GM12878 (cell line): ENCODE measurements at regions not wholly inside any gene's neighbourhood (a gene's known extent, or its start where the extent isn't known, plus 50 kb on each side); places are given as distances from the start of the nearest gene placed in this dataset.

ENCODE experiments used
- ATAC-seq: fragments of 200-7000 bp; cut with Tn5 transposase; 3 replicates; pipeline ENCODE4 v1.9.1; 2020; ENCODE audit warnings: mild to moderate bottlenecking, moderate library complexity
- BruUV-seq: library from RNA; stranded (reverse); fragments of 400-500 nt; replicated peaks from 2 replicates; lab custom pipeline; 2021; lab: Mats Ljungman, UMichigan
- CTCF ChIA-PET: fragments of 300-600 bp; sonication (Branson Sonifier 250); formaldehyde crosslinking; extraction: SDS; loops from one replicate; lab custom pipeline; 2021; ENCODE audit warnings: inconsistent platforms; lab: Yijun Ruan, JAX
- POLR2A ChIA-PET: fragments of 350-600 bp; formaldehyde crosslinking; extraction: SDS; loops from one replicate; lab custom pipeline; 2021; ENCODE audit warnings: inconsistent platforms; lab: Charles Lee
- RAD21 ChIA-PET: fragments of 300-600 bp; sonication (Branson Sonifier 250); formaldehyde crosslinking; loops from one replicate; lab custom pipeline; 2023; ENCODE audit warnings: antibody characterized with exemption; ENCODE audit not compliant: unreplicated experiment; lab: Charles Lee
- SMC1A ChIA-PET: fragments of 300-600 bp; sonication (Branson Sonifier 250); formaldehyde crosslinking; loops from one replicate; lab custom pipeline; 2023; ENCODE audit not compliant: unreplicated experiment, uncharacterized antibody; lab: Charles Lee
- DNase-seq: peaks from one replicate; pipeline ENCODE4 v3.0.0-alpha.2; 2011; ENCODE audit warnings: low read depth, low spot score
- FAIRE-seq: peaks from 3 replicates; lab custom pipeline; 2011; peaks lifted over from hg19 to GRCh38; lab: Jason Lieb, UNC
- H2AFZ ChIP-seq: 2 replicates; pipeline ENCODE4 v1.6.0; 2011; ENCODE audit warnings: low read depth, low read length, control low read depth; ENCODE audit not compliant: control insufficient read depth
- H3K27ac ChIP-seq: 2 replicates; pipeline ENCODE4 v1.5.1; 2011; ENCODE audit warnings: control low read depth; ENCODE audit not compliant: control insufficient read depth, insufficient read depth
- H3K27me3 ChIP-seq, 2 experiments: replicated peaks in 1 of 2; 2 replicates each; pipeline versions ENCODE4 v1.6.0 to v1.6.1; 2011; ENCODE audit warnings: low read length in 1 of 2; ENCODE audit not compliant: control insufficient read depth in 2 of 2, insufficient read depth in 2 of 2
- H3K36me3 ChIP-seq, 2 experiments: 2 replicates each; pipeline ENCODE4 v1.5.1; 2011; ENCODE audit warnings: low read length in 1 of 2; ENCODE audit not compliant: control insufficient read depth in 2 of 2, insufficient read depth in 2 of 2
- H3K4me1 ChIP-seq: 2 replicates; pipeline ENCODE4 v1.6.1; 2011; ENCODE audit warnings: mild to moderate bottlenecking, low read length, moderate library complexity, mixed read lengths; ENCODE audit not compliant: control insufficient read depth, insufficient read depth
- H3K4me2 ChIP-seq: 2 replicates; pipeline ENCODE4 v1.6.0; 2011; ENCODE audit warnings: control low read depth; ENCODE audit not compliant: control insufficient read depth, insufficient read depth
- H3K4me3 ChIP-seq: fragments of 200-600 bp; sonication (generic); 2 replicates; pipeline ENCODE4 v1.5.1; 2016
- H3K79me2 ChIP-seq: 2 replicates; pipeline ENCODE4 v1.6.0; 2011; ENCODE audit warnings: low read length; ENCODE audit not compliant: control insufficient read depth, insufficient read depth
- H3K9ac ChIP-seq: 2 replicates; pipeline ENCODE4 v1.8.0; 2011; ENCODE audit warnings: low read length, control low read depth, mixed read lengths; ENCODE audit not compliant: control insufficient read depth, insufficient read depth
- H3K9me3 ChIP-seq: replicated peaks from 3 replicates; pipeline ENCODE4 v1.5.1; 2011; ENCODE audit warnings: mild to moderate bottlenecking, low read length; ENCODE audit not compliant: control insufficient read depth, insufficient read depth
- H4K20me1 ChIP-seq: 2 replicates; pipeline ENCODE4 v1.6.0; 2011; ENCODE audit not compliant: control insufficient read depth, insufficient read depth
- ATF2 ChIP-seq: IDR thresholded peaks from 2 replicates; pipeline ENCODE4 v1.6.1; 2012; ENCODE audit warnings: low read length, inconsistent platforms
- CBX3 ChIP-seq: fragments of 200-600 bp; sonication (generic); IDR thresholded peaks from 2 replicates; pipeline ENCODE4 v1.6.1; 2016; ENCODE audit warnings: low read depth, borderline replicate concordance
- DPF2 ChIP-seq: fragments of 450-650 bp; IDR thresholded peaks from 2 replicates; pipeline ENCODE4 v1.6.1; 2017; ENCODE audit warnings: mild to moderate bottlenecking
- E2F8 ChIP-seq: fragments of 450-650 bp; IDR thresholded peaks from 2 replicates; pipeline ENCODE4 v1.6.1; 2018; ENCODE audit warnings: mild to moderate bottlenecking, low read depth, moderate library complexity; ENCODE audit not compliant: partially characterized antibody
- ELK1 ChIP-seq: IDR thresholded peaks from 2 replicates; pipeline ENCODE4 v1.6.1; 2012; ENCODE audit warnings: low read depth, low read length, improper control_type of control experiment
- HDAC2 ChIP-seq: fragments of 200-600 bp; sonication (generic); IDR thresholded peaks from 2 replicates; pipeline ENCODE4 v1.6.1; 2017
- IRF3 ChIP-seq: fragments of 450-650 bp; IDR thresholded peaks from 2 replicates; pipeline ENCODE4 v1.6.1; 2014; ENCODE audit warnings: mild to moderate bottlenecking
- JUND ChIP-seq: IDR thresholded peaks from 2 replicates; pipeline ENCODE4 v1.6.1; 2012; ENCODE audit warnings: low read depth, mild to moderate bottlenecking, low read length, improper control_type of control experiment, moderate library complexity
- MEF2A ChIP-seq: IDR thresholded peaks from 2 replicates; pipeline ENCODE4 v1.6.1; 2011; ENCODE audit warnings: low read depth, mild to moderate bottlenecking, low read length, moderate library complexity; ENCODE audit not compliant: insufficient read depth
- MTA3 ChIP-seq: IDR thresholded peaks from 2 replicates; pipeline ENCODE4 v1.6.1; 2012; ENCODE audit warnings: low read length, inconsistent platforms, borderline replicate concordance
- POLR2A ChIP-seq: IDR thresholded peaks from 2 replicates; pipeline ENCODE4 v1.6.1; 2011; ENCODE audit warnings: low read depth, mild to moderate bottlenecking, low read length
- RUNX3 ChIP-seq: IDR thresholded peaks from 2 replicates; pipeline ENCODE4 v1.6.1; 2012; ENCODE audit warnings: low read length, inconsistent platforms
- SUPT20H ChIP-seq: IDR thresholded peaks from 2 replicates; pipeline ENCODE4 v1.6.1; 2011; ENCODE audit warnings: low read depth, mild to moderate bottlenecking, low read length, moderate library complexity, borderline replicate concordance; ENCODE audit not compliant: control insufficient read depth
- TBL1XR1 ChIP-seq: IDR thresholded peaks from 2 replicates; pipeline ENCODE4 v1.6.1; 2012; ENCODE audit warnings: low read depth, low read length, improper control_type of control experiment
- YY1 ChIP-seq: IDR thresholded peaks from 2 replicates; pipeline ENCODE4 v1.6.1; 2011; ENCODE audit warnings: low read depth, mild to moderate bottlenecking, low read length
- ZNF384 ChIP-seq: IDR thresholded peaks from 2 replicates; pipeline ENCODE4 v1.6.1; 2012; ENCODE audit warnings: low read depth, mild to moderate bottlenecking, low read length, improper control_type of control experiment, borderline replicate concordance
- ZNF622 ChIP-seq: fragments of 450-650 bp; IDR thresholded peaks from 2 replicates; pipeline ENCODE4 v1.6.1; 2017; ENCODE audit warnings: mild to moderate bottlenecking, inconsistent platforms
- ZSCAN29 ChIP-seq: fragments of 450-650 bp; IDR thresholded peaks from 2 replicates; pipeline ENCODE4 v1.6.1; 2017; ENCODE audit warnings: mild to moderate bottlenecking, moderate library complexity
- WGBS: methylation state at CpG from one replicate; pipeline ENCODE4 v1.1.6; 2016; ENCODE audit warnings: low lambda C conversion rate; ENCODE audit not compliant: insufficient replicate concordance, insufficient coverage; ENCODE audit errors: missing lambda C conversion rate; 5-methylcytosine and 5-hydroxymethylcytosine counted together
- in situ Hi-C: fragments of 300-500 bp; cut with MboI; formaldehyde crosslinking; loops from 9 replicates; pipeline ENCODE4 v1.14.3; 2018; ENCODE audit warnings: mixed read lengths
- intact Hi-C: fragments of 100-400 bp; cut with micrococcal nuclease; formaldehyde crosslinking; loops from one replicate; pipeline ENCODE4 v1.14.2; 2022; ENCODE audit not compliant: unreplicated experiment

GRCh38 chr11:32002311-32002710, 88.6 kb upstream of the RCN1 start (continued):
- TF ChIP-seq E2F8 (no peak), ZNF622 (no peak), TBL1XR1 (no peak), RUNX3 (no peak), MTA3 (no peak)

- WGBS = 84% methylated on average over 2 of the region's 2 CpGs
- no peak overlapping the region for H3K4me3 ChIP-seq
- no peaks in the 10 kb centered on the region for H3K79me2 ChIP-seq
- RAD21 ChIA-PET = interaction anchor here (1.7 kb wide), 1 partner anchor 9 kb away, joined by 4 read pairs; no protein-coding TSS in a partner anchor
- FAIRE-seq (no peak), ATAC-seq (no peak), DNase-seq (no peak)
- in situ Hi-C loops (no loop called here), intact Hi-C loops (loop anchor here (5.0 kb wide), 1 partner anchor 819 kb away; no protein-coding TSS in a partner anchor)
- CTCF ChIA-PET = no interaction called here
- SMC1A ChIA-PET = interaction anchor here (1.1 kb wide), 1 partner anchor 93 kb away, joined by 3 read pairs; the partner anchor contains the start of gene RCN1
- no peak overlapping the region for H3K27ac ChIP-seq
- H2AFZ ChIP-seq = no peak overlapping the region
- H3K27me3 ChIP-seq = no peaks in the 10 kb centered on the region
- POLR2A ChIA-PET = no interaction called here
- H3K4me2 ChIP-seq = no peak overlapping the region
- H3K36me3 ChIP-seq = no peaks in the 10 kb centered on the region; a peak in 1 of 4 replicates
- BruUV-seq = no TSS peak
- H3K9me3 ChIP-seq = no peaks in the 10 kb centered on the region
- H3K4me1 ChIP-seq = peaks cover 4% of the 10 kb centered on the region
- no peaks in the 10 kb centered on the region for H4K20me1 ChIP-seq
- no peak overlapping the region for H3K9ac ChIP-seq
- TF ChIP-seq CBX3 (no peak), ZSCAN29 (no peak), POLR2A (no peak), MEF2A (no peak), SUPT20H (no peak), IRF3 (no peak), YY1 (no peak), ELK1 (no peak), HDAC2 (no peak), ZNF384 (no peak), JUND (no peak), ATF2 (no peak), DPF2 (no peak)
Observed at GRCh38 chr11:31997955-31998354, 92.9 kb upstream of the RCN1 start.
